NCI-H748 (cell line): ENCODE measurements at regions not wholly inside any gene's neighbourhood (a gene's known extent, or its start where the extent isn't known, plus 50 kb on each side); places are given as distances from the start of the nearest gene placed in this dataset.
A peak's percentile ranks its signal among the peaks of the same experiment; 100 is the strongest.
"Not testable (repeated sequence)": the region's sequence is repeated elsewhere in the genome, so short reads cannot be mapped to it uniquely, and the experiment has no call there.

ENCODE experiments used
- DNase-seq: peaks from one replicate; lab custom pipeline; 2025; ENCODE audit not compliant: unreplicated experiment; lab: John Stamatoyannopoulos, UW

GRCh38 chr5:63220244-63220643 lies 641.6 kb downstream of the LRRC70 start:
- no peak for DNase-seq

- no peak for DNase-seq
Observed at GRCh38 chr5:63217422-63217821, 638.8 kb downstream of the LRRC70 start.

- no peak for DNase-seq
Observed at GRCh38 chr5:63213256-63213655, 634.6 kb downstream of the LRRC70 start.

GRCh38 chr5:63211448-63212132 lies 633.0 kb downstream of the LRRC70 start:
- no peak for DNase-seq

GRCh38 chr5:63205976-63206375 lies 627.4 kb downstream of the LRRC70 start:
- DNase-seq, result no peak

GRCh38 chr5:63201738-63202137 lies 623.1 kb downstream of the LRRC70 start:
- no peak for DNase-seq

- DNase-seq, result no peak
Observed at GRCh38 chr5:63194126-63194525, 615.5 kb downstream of the LRRC70 start.

GRCh38 chr5:63180190-63180589 lies 601.6 kb downstream of the LRRC70 start:
- not testable (repeated sequence) for DNase-seq

GRCh38 chr5:63175850-63176249 lies 597.2 kb downstream of the LRRC70 start:
- DNase-seq, result no peak

GRCh38 chr5:63170486-63170885 lies 591.9 kb downstream of the LRRC70 start:
- no peak for DNase-seq

- DNase-seq, result no peak
Observed at GRCh38 chr5:63164838-63165535, 586.4 kb downstream of the LRRC70 start.

GRCh38 chr5:63164339-63164738 lies 585.7 kb downstream of the LRRC70 start:
- DNase-seq, result no peak

- DNase-seq, result no peak
Observed at GRCh38 chr5:63155310-63155631, 576.7 kb downstream of the LRRC70 start.

GRCh38 chr5:63154476-63155309 lies 576.1 kb downstream of the LRRC70 start:
- no peak for DNase-seq

GRCh38 chr5:63152871-63153270 lies 574.3 kb downstream of the LRRC70 start:
- DNase-seq, result no peak

- no peak for DNase-seq
Observed at GRCh38 chr5:63145167-63145566, 566.5 kb downstream of the LRRC70 start.

GRCh38 chr5:63141591-63141990 lies 563.0 kb downstream of the LRRC70 start:
- DNase-seq, result no peak

- no peak for DNase-seq
Observed at GRCh38 chr5:63135291-63135690, 556.7 kb downstream of the LRRC70 start.

GRCh38 chr5:63131626-63132285 lies 553.1 kb downstream of the LRRC70 start:
- DNase-seq, result no peak

- DNase-seq, result no peak
Observed at GRCh38 chr5:63128761-63129160, 550.1 kb downstream of the LRRC70 start.

GRCh38 chr5:63128018-63128417 lies 549.4 kb downstream of the LRRC70 start:
- DNase-seq, result peak; percentile 89
